Stromal cell of bone marrow (primary cell): ENCODE measurements at regions not wholly inside any gene's neighbourhood (a gene's known extent, or its start where the extent isn't known, plus 50 kb on each side); places are given as distances from the start of the nearest gene placed in this dataset.

Experiments used
- DNase-seq: peaks from one replicate; pipeline ENCODE4 v3.0.0-alpha.2; 2012; ENCODE audit warnings: low read depth

- DNase-seq, result no peak
Observed at GRCh38 chr11:70930215-70930614, 322.2 kb downstream of the SHANK2 start.

GRCh38 chr11:70931430-70931829 is 320.9 kb downstream of the SHANK2 start:
- DNase-seq, result no peak

GRCh38 chr11:70933981-70934583 is 318.3 kb downstream of the SHANK2 start:
- no peak for DNase-seq

GRCh38 chr11:70935006-70935768 is 317.2 kb downstream of the SHANK2 start:
- DNase-seq, result no peak

GRCh38 chr11:70942593-70942992 is 309.8 kb downstream of the SHANK2 start:
- DNase-seq, result no peak

GRCh38 chr11:70944141-70944540 is 308.2 kb downstream of the SHANK2 start:
- DNase-seq, result no peak

GRCh38 chr11:70944636-70945035 is 307.7 kb downstream of the SHANK2 start:
- no peak for DNase-seq

- no peak for DNase-seq
Observed at GRCh38 chr11:70948398-70948797, 304.0 kb downstream of the SHANK2 start.

GRCh38 chr11:70948855-70949531 is 303.4 kb downstream of the SHANK2 start:
- no peak for DNase-seq

GRCh38 chr11:70951139-70951804 is 301.1 kb downstream of the SHANK2 start:
- no peak for DNase-seq

GRCh38 chr11:70952191-70952590 is 300.2 kb downstream of the SHANK2 start:
- no peak for DNase-seq

GRCh38 chr11:70953720-70954119 is 298.7 kb downstream of the SHANK2 start:
- DNase-seq, result no peak

GRCh38 chr11:70954471-70954870 is 297.9 kb downstream of the SHANK2 start:
- no peak for DNase-seq
